Liver (tissue), 8 donors: ENCODE measurements at regions not wholly inside any gene's neighbourhood (a gene's known extent, or its start where the extent isn't known, plus 50 kb on each side); places are given as distances from the start of the nearest gene placed in this dataset.

Source experiments
- DNase-seq: peaks from one replicate; pipeline ENCODE4 v3.0.0-alpha.2; 2017; ENCODE audit warnings: low spot score
- H3K27ac ChIP-seq, 2 donors: one replicate each; pipeline ENCODE4 v1.7.0; 2013; ENCODE audit warnings: inconsistent platforms in 2 of 2, low read length in 2 of 2, control low read depth in 1 of 2, low read depth in 1 of 2, mild to moderate bottlenecking in 1 of 2
- H3K27me3 ChIP-seq, 4 donors: one replicate each; pipeline versions ENCODE4 v1.6.1 to v1.7.0; 2013; ENCODE audit warnings: low read length in 3 of 4, inconsistent platforms in 1 of 4, mild to moderate bottlenecking in 1 of 4, moderate library complexity in 1 of 4; ENCODE audit not compliant: control insufficient read depth in 4 of 4, insufficient read depth in 4 of 4
- H3K36me3 ChIP-seq, 4 donors: one replicate each; pipeline versions ENCODE4 v1.6.1 to v1.7.0; 2013; ENCODE audit warnings: low read length in 3 of 4, mild to moderate bottlenecking in 3 of 4, low read depth in 1 of 4, moderate library complexity in 1 of 4; ENCODE audit not compliant: control insufficient read depth in 4 of 4, insufficient read depth in 3 of 4
- H3K4me1 ChIP-seq, 4 donors: one replicate each; pipeline versions ENCODE4 v1.6.1 to v1.7.0; 2013; ENCODE audit warnings: low read length in 3 of 4, mild to moderate bottlenecking in 3 of 4, moderate library complexity in 1 of 4; ENCODE audit not compliant: control insufficient read depth in 4 of 4, insufficient read depth in 4 of 4
- H3K4me3 ChIP-seq, 3 donors: one replicate each; pipeline versions ENCODE4 v1.6.1 to v1.7.0; 2013; ENCODE audit warnings: low read length in 3 of 3, control low read depth in 1 of 3, low read depth in 1 of 3, mild to moderate bottlenecking in 1 of 3
- H3K9ac ChIP-seq, 2 donors: one replicate each; pipeline ENCODE4 v1.7.0; 2013; ENCODE audit warnings: low read length in 2 of 2, mild to moderate bottlenecking in 2 of 2, moderate library complexity in 2 of 2, control low read depth in 1 of 2, low read depth in 1 of 2
- H3K9me3 ChIP-seq, 4 donors: one replicate each; pipeline versions ENCODE4 v1.6.1 to v1.7.0; 2013; ENCODE audit warnings: low read length in 3 of 4; ENCODE audit not compliant: control insufficient read depth in 4 of 4
- ATF3 ChIP-seq: IDR thresholded peaks from 2 replicates; pipeline ENCODE4 v1.6.1; 2016; ENCODE audit warnings: antibody characterized with exemption
- CTCF ChIP-seq: fragments of 150-350 bp; IDR thresholded peaks from 2 replicates; pipeline ENCODE4 v1.5.1; 2017; ENCODE audit warnings: improper control_type of control experiment, low read depth, low read length; ENCODE audit not compliant: missing input control
- EGR1 ChIP-seq, 2 donors: IDR thresholded peaks; 2 replicates each; pipeline ENCODE4 v1.6.1; 2016 to 2018; ENCODE audit warnings: antibody characterized with exemption in 2 of 2, low read depth in 2 of 2
- FOXA2 ChIP-seq: IDR thresholded peaks from 2 replicates; pipeline ENCODE4 v1.6.1; 2016; ENCODE audit warnings: antibody characterized with exemption
- GABPA ChIP-seq, 2 donors: IDR thresholded peaks in 1 of 2; conservative IDR thresholded peaks in 1 of 2; 2 replicates each; pipeline ENCODE4 v1.6.1; 2016; ENCODE audit warnings: antibody characterized with exemption in 2 of 2, mild to moderate bottlenecking in 1 of 2, moderate library complexity in 1 of 2
- HNF4A ChIP-seq, 2 donors: conservative IDR thresholded peaks; 2 replicates each; pipeline ENCODE4 v1.6.1; 2016; ENCODE audit warnings: antibody characterized with exemption in 2 of 2, mild to moderate bottlenecking in 2 of 2
- HNF4G ChIP-seq: IDR thresholded peaks from 2 replicates; pipeline ENCODE4 v1.6.1; 2016; ENCODE audit warnings: antibody characterized with exemption
- MAX ChIP-seq: IDR thresholded peaks from 2 replicates; pipeline ENCODE4 v1.6.1; 2016; ENCODE audit warnings: antibody characterized with exemption
- NR2F2 ChIP-seq: IDR thresholded peaks from 2 replicates; pipeline ENCODE4 v1.6.1; 2016; ENCODE audit warnings: antibody characterized with exemption
- RAD21 ChIP-seq, 2 donors: IDR thresholded peaks; 2 replicates each; pipeline ENCODE4 v1.6.1; 2016; ENCODE audit warnings: antibody characterized with exemption in 2 of 2, mild to moderate bottlenecking in 2 of 2
- REST ChIP-seq: IDR thresholded peaks from 2 replicates; pipeline ENCODE4 v1.6.1; 2016; ENCODE audit warnings: antibody characterized with exemption, mild to moderate bottlenecking
- RXRA ChIP-seq, 2 donors: IDR thresholded peaks; 2 replicates each; pipeline ENCODE4 v1.6.1; 2017 to 2018; ENCODE audit warnings: antibody characterized with exemption in 2 of 2, mild to moderate bottlenecking in 1 of 2
- SP1 ChIP-seq: IDR thresholded peaks from 2 replicates; pipeline ENCODE4 v1.6.1; 2018; ENCODE audit warnings: antibody characterized with exemption, mild to moderate bottlenecking
- YY1 ChIP-seq: IDR thresholded peaks from 2 replicates; pipeline ENCODE4 v1.6.1; 2016; ENCODE audit warnings: antibody characterized with exemption, mild to moderate bottlenecking
- ZBTB33 ChIP-seq: IDR thresholded peaks from 2 replicates; pipeline ENCODE4 v1.6.1; 2016; ENCODE audit warnings: antibody characterized with exemption
- WGBS: extraction: QIAGEN DNeasy Blood & Tissue Kit; methylation state at CpG from one replicate; pipeline ENCODE4 v1.1.7; 2013; 5-methylcytosine and 5-hydroxymethylcytosine counted together
- donor health status: healthy.
- donor health status: healthy.
- donor health status: healthy.
- donor health status: healthy.
- donor health status: healthy.

- no peaks in the 10 kb centered on the region for H3K36me3 ChIP-seq
Observed at GRCh38 chr2:236440110-236440881, 129.3 kb upstream of the ACKR3 start.

More at GRCh38 chr2:236440110-236440881, 129.3 kb upstream of the ACKR3 start:
- WGBS = 73% methylated on average over 6 of the region's 6 CpGs
- Histone ChIP-seq H3K27me3 (peaks cover 0 to 3% (median 0%) of the 10 kb centered on the region in 4 donors), H3K9me3 (no peaks in the 10 kb centered on the region), H3K4me3 (no peak overlapping the region), H3K27ac (no peak overlapping the region), H3K9ac (no peak overlapping the region), H3K4me1 (no peaks in the 10 kb centered on the region)
- TF ChIP-seq RXRA (IDR thresholded peaks at IDR 0.05) (no peak), HNF4G (no peak), EGR1 (IDR thresholded peaks at IDR 0.05; ENCODE audit: low read depth in 2 of 2) (no peak), FOXA2 (no peak), RAD21 (IDR thresholded peaks at IDR 0.05) (no peak), SP1 (no peak), HNF4A (conservative IDR thresholded peaks at IDR 0.05) (no peak), REST (no peak), GABPA (IDR thresholded peaks at IDR 0.05 in 1 of 2, conservative IDR thresholded peaks at IDR 0.05 in 1 of 2) (no peak), MAX (no peak), CTCF (no peak), ATF3 (no peak), YY1 (no peak), NR2F2 (no peak), ZBTB33 (no peak)
- no peak for DNase-seq
